ENCODE measurements at regions not wholly inside any gene's neighbourhood (a gene's known extent, or its start where the extent isn't known, plus 50 kb on each side); places are given as distances from the start of the nearest gene placed in this dataset.

GRCh38 chr4:138573246-138573645 lies 331.1 kb upstream of the SLC7A11 start:
- no peak for DNase-seq

- no peak for DNase-seq
These were observed 329.9 kb upstream of the SLC7A11 start for GRCh38 chr4:138572007-138572406.

- no peak for DNase-seq
These were observed 325.5 kb upstream of the SLC7A11 start for GRCh38 chr4:138567696-138568095.

- DNase-seq, result no peak
These were observed 323.4 kb upstream of the SLC7A11 start for GRCh38 chr4:138565576-138565975.

GRCh38 chr4:138562544-138562991 lies 320.4 kb upstream of the SLC7A11 start:
- no peak for DNase-seq

GRCh38 chr4:138561906-138562305 lies 319.8 kb upstream of the SLC7A11 start:
- peak in 1 of 56 donors; percentile 2 for DNase-seq

- DNase-seq, result no peak
These were observed 319.2 kb upstream of the SLC7A11 start for GRCh38 chr4:138561276-138561880.

- no peak for DNase-seq
These were observed 318.3 kb upstream of the SLC7A11 start for GRCh38 chr4:138560448-138560847.

- DNase-seq, result no peak
These were observed 316.7 kb upstream of the SLC7A11 start for GRCh38 chr4:138558886-138559285.

- no peak for DNase-seq
These were observed 313.4 kb upstream of the SLC7A11 start for GRCh38 chr4:138555584-138555983.

GRCh38 chr4:138555108-138555507 lies 313.0 kb upstream of the SLC7A11 start:
- no peak for DNase-seq

- DNase-seq, result no peak
These were observed 311.1 kb upstream of the SLC7A11 start for GRCh38 chr4:138553001-138553845.

GRCh38 chr4:138542191-138542776 lies 300.1 kb upstream of the SLC7A11 start:
- no peak for DNase-seq

GRCh38 chr4:138540056-138540800 lies 298.1 kb upstream of the SLC7A11 start:
- DNase-seq, result no peak

GRCh38 chr4:138538743-138539142 lies 296.6 kb upstream of the SLC7A11 start:
- DNase-seq, result no peak

GRCh38 chr4:138537731-138538490 lies 295.8 kb upstream of the SLC7A11 start:
- no peak for DNase-seq

GRCh38 chr4:138535316-138535715 lies 293.2 kb upstream of the SLC7A11 start:
- no peak for DNase-seq

GRCh38 chr4:138522366-138522765 lies 280.2 kb upstream of the SLC7A11 start:
- no peak for DNase-seq

GRCh38 chr4:138521809-138522208 lies 279.7 kb upstream of the SLC7A11 start:
- DNase-seq, result no peak

- DNase-seq, result no peak
These were observed 277.3 kb upstream of the SLC7A11 start for GRCh38 chr4:138519436-138519835.

- no peak for DNase-seq
These were observed 271.4 kb upstream of the SLC7A11 start for GRCh38 chr4:138513535-138513934.
